ENCODE measurements at regions not wholly inside any gene's neighbourhood (a gene's known extent, or its start where the extent isn't known, plus 50 kb on each side); places are given as distances from the start of the nearest gene placed in this dataset.
"Not testable (repeated sequence)": the region's sequence is repeated elsewhere in the genome, so short reads cannot be mapped to it uniquely, and the experiment has no call there.

GRCh38 chrX:34813618-34814017 lies 129.0 kb upstream of the FAM47B start:
- peak; percentile 54 for DNase-seq
- 4 to 10% methylated on average over 1 of the region's 1 CpG for WGBS, 2 experiments (ENCODE audit: low coverage in 1 of 2, low lambda C conversion rate in 2 of 2, missing lambda C conversion rate in 2 of 2)

GRCh38 chrX:34826964-34827363 lies 115.6 kb upstream of the FAM47B start:
- H3K9me2 ChIP-seq (ENCODE audit: insufficient read depth) = no peaks in the 10 kb centered on the region
- no peak overlapping the region for H2AFZ ChIP-seq
- WGBS, 2 experiments (ENCODE audit: low coverage in 1 of 2, low lambda C conversion rate in 2 of 2, missing lambda C conversion rate in 2 of 2) = 26 to 29% methylated on average over 3 of the region's 3 CpGs
- no peak overlapping the region for H3K9ac ChIP-seq
- TF ChIP-seq EZH2 (IDR thresholded peaks at IDR 0.05; ENCODE audit: insufficient read depth, poor library complexity, severe bottlenecking) (no peak), EZH2phosphoT487 (IDR thresholded peaks at IDR 0.05; ENCODE audit: insufficient read depth, low read depth) (no peak)
- H3K36me3 ChIP-seq (ENCODE audit: low read depth) = no peaks in the 10 kb centered on the region
- in situ Hi-C loops (cut with MboI) = loop anchor here (25.0 kb wide), 1 partner anchor 90 kb away; no protein-coding TSS in a partner anchor
- H3F3A ChIP-seq (ENCODE audit: insufficient read depth) = no peaks in the 10 kb centered on the region
- H3K4me3 ChIP-seq = no peak overlapping the region
- no peaks in the 10 kb centered on the region for H3K4me1 ChIP-seq (ENCODE audit: insufficient read depth)
- no peak for DNase-seq
- H3K4me2 ChIP-seq (ENCODE audit: unreplicated experiment) = no peak overlapping the region
- no peak overlapping the region for H3K27ac ChIP-seq
- no peaks in the 10 kb centered on the region for H3K9me3 ChIP-seq (ENCODE audit: low read depth)
- no peaks in the 10 kb centered on the region for H3K27me3 ChIP-seq (replicated peaks; ENCODE audit: insufficient read depth)
- no peaks in the 10 kb centered on the region for H3K79me2 ChIP-seq (ENCODE audit: insufficient read depth)
- no peaks in the 10 kb centered on the region for H4K20me1 ChIP-seq (ENCODE audit: insufficient read depth)

More at GRCh38 chrX:34813618-34814017, 129.0 kb upstream of the FAM47B start:
- Histone ChIP-seq H4K20me1 (ENCODE audit: insufficient read depth) (no peaks in the 10 kb centered on the region), H3K4me3 (no peak overlapping the region), H3K4me2 (ENCODE audit: unreplicated experiment) (peak overlapping the region; percentile 12), H3K27me3 (replicated peaks; ENCODE audit: insufficient read depth) (no peaks in the 10 kb centered on the region), H3K9me2 (ENCODE audit: insufficient read depth) (no peaks in the 10 kb centered on the region), H3K4me1 (ENCODE audit: insufficient read depth) (peaks cover 9% of the 10 kb centered on the region), H3K36me3 (ENCODE audit: low read depth) (no peaks in the 10 kb centered on the region), H3F3A (ENCODE audit: insufficient read depth) (no peaks in the 10 kb centered on the region; the same call in 1 of the 2 replicates), H3K27ac (no peak overlapping the region), H3K9me3 (ENCODE audit: low read depth) (no peaks in the 10 kb centered on the region), H3K79me2 (ENCODE audit: insufficient read depth) (no peaks in the 10 kb centered on the region), H3K9ac (no peak overlapping the region), H2AFZ (no peak overlapping the region)
- no peak for TF ChIP-seq EZH2phosphoT487 (IDR thresholded peaks at IDR 0.05; ENCODE audit: insufficient read depth, low read depth)
- TF ChIP-seq EZH2 (IDR thresholded peaks at IDR 0.05; ENCODE audit: insufficient read depth, poor library complexity, severe bottlenecking) = no peak
- in situ Hi-C loops (cut with MboI) = no loop called here

- TF ChIP-seq EZH2 (IDR thresholded peaks at IDR 0.05; ENCODE audit: insufficient read depth, poor library complexity, severe bottlenecking) = no peak
- TF ChIP-seq EZH2phosphoT487 (IDR thresholded peaks at IDR 0.05; ENCODE audit: insufficient read depth, low read depth) = no peak
- Histone ChIP-seq H2AFZ (no peak overlapping the region), H3K79me2 (ENCODE audit: insufficient read depth) (no peaks in the 10 kb centered on the region), H3K9ac (no peak overlapping the region), H3K36me3 (ENCODE audit: low read depth) (no peaks in the 10 kb centered on the region), H3K4me3 (no peak overlapping the region), H3K9me3 (ENCODE audit: low read depth) (no peaks in the 10 kb centered on the region), H3K4me1 (ENCODE audit: insufficient read depth) (no peaks in the 10 kb centered on the region), H3F3A (ENCODE audit: insufficient read depth) (no peaks in the 10 kb centered on the region), H3K27me3 (replicated peaks; ENCODE audit: insufficient read depth) (no peaks in the 10 kb centered on the region), H3K4me2 (ENCODE audit: unreplicated experiment) (no peak overlapping the region), H3K9me2 (ENCODE audit: insufficient read depth) (no peaks in the 10 kb centered on the region), H3K27ac (no peak overlapping the region), H4K20me1 (ENCODE audit: insufficient read depth) (no peaks in the 10 kb centered on the region)
- 12 to 20% methylated on average over 3 of the region's 3 CpGs for WGBS, 2 experiments (ENCODE audit: low coverage in 1 of 2, low lambda C conversion rate in 2 of 2, missing lambda C conversion rate in 2 of 2)
- no peak for DNase-seq
- in situ Hi-C loops (cut with MboI) = loop anchor here (25.0 kb wide), 1 partner anchor 102 kb away; no protein-coding TSS in a partner anchor
These were observed 103.1 kb upstream of the FAM47B start for GRCh38 chrX:34839451-34839850.

GRCh38 chrX:34841205-34841604 lies 101.4 kb upstream of the FAM47B start:
- not testable (repeated sequence) for H3K4me3 ChIP-seq; H2AFZ ChIP-seq; H3K9me2 ChIP-seq (ENCODE audit: insufficient read depth); H3K4me1 ChIP-seq (ENCODE audit: insufficient read depth); H3K9ac ChIP-seq; H3K27ac ChIP-seq; H3K36me3 ChIP-seq (ENCODE audit: low read depth); H3K27me3 ChIP-seq (replicated peaks; ENCODE audit: insufficient read depth); DNase-seq; H3F3A ChIP-seq (ENCODE audit: insufficient read depth); H3K9me3 ChIP-seq (ENCODE audit: low read depth); H3K4me2 ChIP-seq (ENCODE audit: unreplicated experiment); H4K20me1 ChIP-seq (ENCODE audit: insufficient read depth); H3K79me2 ChIP-seq (ENCODE audit: insufficient read depth)
- in situ Hi-C loops (cut with MboI) = loop anchor here (25.0 kb wide), 1 partner anchor 104 kb away; no protein-coding TSS in a partner anchor

GRCh38 chrX:34848281-34848680 lies 94.3 kb upstream of the FAM47B start:
- Histone ChIP-seq H3K36me3 (ENCODE audit: low read depth) (no peaks in the 10 kb centered on the region), H3K79me2 (ENCODE audit: insufficient read depth) (no peaks in the 10 kb centered on the region), H2AFZ (no peak overlapping the region), H3F3A (ENCODE audit: insufficient read depth) (peaks cover 17% of the 10 kb centered on the region), H4K20me1 (ENCODE audit: insufficient read depth) (no peaks in the 10 kb centered on the region), H3K4me3 (peak overlapping the region; percentile 47; the same call in 1 of the 2 replicates), H3K9me3 (ENCODE audit: low read depth) (no peaks in the 10 kb centered on the region), H3K9me2 (ENCODE audit: insufficient read depth) (no peaks in the 10 kb centered on the region), H3K27me3 (replicated peaks; ENCODE audit: insufficient read depth) (no peaks in the 10 kb centered on the region), H3K4me2 (ENCODE audit: unreplicated experiment) (peak overlapping the region; percentile 65), H3K27ac (peak overlapping the region; percentile 57), H3K9ac (no peak overlapping the region), H3K4me1 (ENCODE audit: insufficient read depth) (peaks cover 24% of the 10 kb centered on the region)
- TF ChIP-seq EZH2phosphoT487 (IDR thresholded peaks at IDR 0.05; ENCODE audit: insufficient read depth, low read depth) = no peak
- no peak for TF ChIP-seq EZH2 (IDR thresholded peaks at IDR 0.05; ENCODE audit: insufficient read depth, poor library complexity, severe bottlenecking)
- 0 to 2% methylated on average over 3 of the region's 3 CpGs for WGBS, 2 experiments (ENCODE audit: low coverage in 1 of 2, low lambda C conversion rate in 2 of 2, missing lambda C conversion rate in 2 of 2)
- DNase-seq = peak; percentile 71
- in situ Hi-C loops (cut with MboI) = loop anchor here (25.0 kb wide), 1 partner anchor 111 kb away; no protein-coding TSS in a partner anchor
